Stimulated activated naive B cell treated with anti-CD40 and anti-IgM and Interleukin-4, amounts not matched to agents 10 μg/mL and 1 μg/mL and 100 μg/mL, for 72 hours (primary cell): ENCODE measurements at regions not wholly inside any gene's neighbourhood (a gene's known extent, or its start where the extent isn't known, plus 50 kb on each side); places are given as distances from the start of the nearest gene placed in this dataset.
A peak's percentile ranks its signal among the peaks of the same experiment; 100 is the strongest.
"Not testable (repeated sequence)": the region's sequence is repeated elsewhere in the genome, so short reads cannot be mapped to it uniquely, and the experiment has no call there.

Experiments
- ATAC-seq, 2 donors: fragments of 150-1000 bp; cut with Tn5 transposase; replicated peaks; 2 replicates each; pipeline ENCODE4 v1.10.0; 2021; ENCODE audit warnings: moderate library complexity in 1 of 2
- DNase-seq: peaks from one replicate; pipeline ENCODE4 v3.0.0; 2021
- H3K27ac Mint-ChIP-seq: one replicate; pipeline ENCODE4 v1.8.0; 2022; ENCODE audit warnings: mild to moderate bottlenecking, mixed read lengths
- H3K27me3 Mint-ChIP-seq, 2 donors: one replicate each; pipeline ENCODE4 v1.8.0; 2022; ENCODE audit warnings: mixed read lengths in 2 of 2
- H3K36me3 Mint-ChIP-seq, 2 donors: one replicate each; pipeline ENCODE4 v1.8.0; 2022; ENCODE audit warnings: mixed read lengths in 2 of 2, mild to moderate bottlenecking in 1 of 2
- H3K4me1 Mint-ChIP-seq, 2 donors: one replicate each; pipeline ENCODE4 v1.8.0; 2022; ENCODE audit warnings: mixed read lengths in 2 of 2, mild to moderate bottlenecking in 1 of 2
- H3K4me3 Mint-ChIP-seq, 2 donors: one replicate each; pipeline ENCODE4 v1.8.0; 2022; ENCODE audit warnings: mild to moderate bottlenecking in 2 of 2, mixed read lengths in 2 of 2, moderate library complexity in 1 of 2
- H3K9me3 Mint-ChIP-seq, 2 donors: one replicate each; pipeline ENCODE4 v1.8.0; 2022; ENCODE audit warnings: mixed read lengths in 2 of 2, mild to moderate bottlenecking in 1 of 2

DNA sequence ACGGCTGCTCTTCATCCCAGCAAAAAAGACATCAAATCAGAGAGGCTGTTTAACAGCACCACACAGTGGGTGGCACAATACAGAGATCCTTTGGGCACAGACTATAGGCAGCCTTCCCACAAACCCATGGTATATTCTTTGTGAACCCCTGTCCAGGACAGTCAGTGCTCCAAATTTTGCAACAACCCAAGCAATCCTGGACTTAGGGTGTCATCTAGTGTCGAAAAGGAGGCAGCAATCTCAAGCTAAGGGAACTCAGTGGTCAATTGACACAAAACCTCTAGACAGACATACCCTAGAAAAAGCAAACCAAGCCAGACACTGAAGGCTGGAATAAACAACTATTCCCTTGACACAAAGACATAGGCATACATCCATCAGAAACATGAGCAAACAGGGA, 137.4 kb downstream of the BMP15 start:
- H3K4me3 Mint-ChIP-seq, result no peak overlapping the region
- H3K27me3 Mint-ChIP-seq, result peaks cover 13 to 15% of the 10 kb centered on the region in 2 donors
- H3K36me3 Mint-ChIP-seq, result no peaks in the 10 kb centered on the region
- no peak overlapping the region for H3K27ac Mint-ChIP-seq
- DNase-seq (no peak), ATAC-seq (no peak)
- no peaks in the 10 kb centered on the region for H3K9me3 Mint-ChIP-seq
- H3K4me1 Mint-ChIP-seq, result no peaks in the 10 kb centered on the region

DNA sequence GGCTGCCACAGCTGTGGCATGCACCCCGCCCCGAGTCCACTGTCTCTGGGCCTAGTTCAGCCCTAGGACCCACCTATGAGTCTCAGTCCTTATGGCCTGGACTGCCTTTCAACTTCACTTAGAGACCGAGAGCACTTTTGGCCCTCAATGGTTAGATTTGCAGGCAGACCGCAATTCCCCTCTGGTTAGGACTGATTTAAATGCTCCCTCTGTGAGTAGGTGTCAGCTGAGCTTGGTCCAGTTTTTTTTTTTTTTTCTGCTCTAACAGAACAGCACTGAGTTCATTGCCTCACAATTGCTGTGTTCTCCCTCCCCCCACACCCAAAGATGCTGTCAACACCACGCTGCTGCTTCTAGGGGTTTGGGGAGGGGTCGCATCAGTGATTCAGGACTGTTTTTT, 143.2 kb downstream of the BMP15 start:
- Mint-ChIP-seq H3K9me3 (no peaks in the 10 kb centered on the region), H3K4me1 (no peaks in the 10 kb centered on the region), H3K27me3 (peaks cover 0 to under 1% of the 10 kb centered on the region in 2 donors), H3K4me3 (no peak overlapping the region), H3K27ac (no peak overlapping the region), H3K36me3 (no peaks in the 10 kb centered on the region)
- ATAC-seq (no peak), DNase-seq (no peak)

DNA sequence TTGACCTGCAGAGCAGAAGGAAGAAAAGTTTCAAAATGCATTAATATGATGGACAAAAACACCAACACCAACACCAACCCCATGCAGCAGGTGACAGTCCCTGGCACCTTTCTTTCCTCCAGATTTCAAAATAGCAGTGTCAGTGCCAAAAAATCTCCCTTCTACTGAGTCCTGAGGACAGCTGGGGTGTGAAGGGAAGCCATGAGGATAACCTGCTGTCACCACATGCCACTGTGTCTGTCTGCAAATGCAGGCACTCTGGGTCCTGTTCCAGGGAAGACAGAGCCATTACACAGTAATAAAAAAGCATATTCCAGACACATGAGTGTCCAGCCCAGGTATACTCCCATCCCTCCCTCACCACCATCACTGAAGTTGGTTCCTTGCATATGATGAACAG, 187.5 kb downstream of the BMP15 start:
- no peaks in the 10 kb centered on the region for H3K4me1 Mint-ChIP-seq
- DNase-seq (no peak), ATAC-seq (no peak)
- H3K27me3 Mint-ChIP-seq, result peaks cover 0 to 14% of the 10 kb centered on the region in 2 donors
- no peak overlapping the region for H3K4me3 Mint-ChIP-seq
- no peak overlapping the region for H3K27ac Mint-ChIP-seq
- no peaks in the 10 kb centered on the region for H3K9me3 Mint-ChIP-seq
- H3K36me3 Mint-ChIP-seq, result no peaks in the 10 kb centered on the region

DNA sequence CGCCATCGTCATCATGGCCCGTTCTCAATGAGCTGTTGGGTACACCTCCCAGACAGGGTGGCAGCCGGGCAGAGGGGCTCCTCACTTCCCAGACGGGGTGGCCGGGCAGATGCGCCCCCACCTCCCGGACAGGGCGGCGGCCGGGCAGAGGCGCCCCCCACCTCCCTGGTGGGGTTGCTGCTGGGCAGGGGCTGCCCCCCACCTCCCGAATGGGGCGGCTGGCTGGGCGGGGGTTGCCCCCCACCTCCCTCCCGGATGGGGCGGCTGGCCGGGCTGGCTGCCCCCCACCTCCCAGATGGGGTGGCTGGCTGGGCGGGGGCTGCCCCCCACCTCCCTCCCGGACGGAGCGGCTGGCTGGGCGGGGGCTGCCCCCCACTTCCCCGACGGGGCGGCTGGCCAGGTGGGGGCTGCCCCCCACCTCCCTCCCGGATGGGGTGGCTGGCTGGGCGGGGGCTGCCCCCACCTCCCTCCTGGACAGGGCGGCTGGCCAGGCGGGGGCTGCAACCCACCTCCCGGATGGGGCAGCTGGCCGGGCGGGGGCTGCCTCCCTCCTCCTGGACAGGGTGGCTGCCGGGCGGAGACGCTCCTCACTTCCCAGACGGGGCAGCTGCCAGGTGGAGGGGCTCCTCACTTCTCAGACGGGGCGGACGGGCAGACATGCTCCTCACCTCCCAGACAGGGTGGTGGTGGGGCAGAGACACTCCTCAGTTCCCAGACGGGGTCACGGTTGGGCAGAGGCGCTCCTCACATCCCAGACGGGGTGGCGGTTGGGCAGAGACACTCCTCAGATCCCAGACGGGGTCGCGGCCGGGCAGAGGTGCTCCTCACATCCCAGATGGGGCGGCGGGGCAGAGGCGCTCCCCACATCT, 208.8 kb downstream of the BMP15 start:
- not testable (repeated sequence) for H3K4me1 Mint-ChIP-seq, H3K27me3 Mint-ChIP-seq, DNase-seq, H3K9me3 Mint-ChIP-seq, H3K4me3 Mint-ChIP-seq, H3K27ac Mint-ChIP-seq, H3K36me3 Mint-ChIP-seq, ATAC-seq

DNA sequence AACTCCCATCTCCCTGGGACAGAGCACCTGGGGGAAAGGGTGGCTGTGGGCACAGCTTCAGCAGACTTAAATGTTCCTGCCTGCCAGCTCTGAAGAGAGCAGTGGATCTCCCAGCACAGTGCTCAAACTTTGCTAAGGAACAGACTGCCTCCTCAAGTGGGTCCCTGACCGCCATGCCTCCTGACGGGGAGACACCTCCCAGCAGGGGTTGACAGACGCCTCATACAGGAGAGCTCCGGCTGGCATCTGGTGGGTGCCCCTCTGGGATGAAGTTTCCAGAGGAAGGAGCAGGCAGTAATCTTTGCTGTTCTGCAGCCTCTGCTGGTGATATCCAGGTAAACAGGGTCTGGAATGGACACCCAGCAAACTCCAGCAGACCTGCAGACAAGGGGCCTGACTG, 206.9 kb upstream of the NUDT10 start:
- H3K9me3 Mint-ChIP-seq, H3K36me3 Mint-ChIP-seq: not testable (repeated sequence)

DNA sequence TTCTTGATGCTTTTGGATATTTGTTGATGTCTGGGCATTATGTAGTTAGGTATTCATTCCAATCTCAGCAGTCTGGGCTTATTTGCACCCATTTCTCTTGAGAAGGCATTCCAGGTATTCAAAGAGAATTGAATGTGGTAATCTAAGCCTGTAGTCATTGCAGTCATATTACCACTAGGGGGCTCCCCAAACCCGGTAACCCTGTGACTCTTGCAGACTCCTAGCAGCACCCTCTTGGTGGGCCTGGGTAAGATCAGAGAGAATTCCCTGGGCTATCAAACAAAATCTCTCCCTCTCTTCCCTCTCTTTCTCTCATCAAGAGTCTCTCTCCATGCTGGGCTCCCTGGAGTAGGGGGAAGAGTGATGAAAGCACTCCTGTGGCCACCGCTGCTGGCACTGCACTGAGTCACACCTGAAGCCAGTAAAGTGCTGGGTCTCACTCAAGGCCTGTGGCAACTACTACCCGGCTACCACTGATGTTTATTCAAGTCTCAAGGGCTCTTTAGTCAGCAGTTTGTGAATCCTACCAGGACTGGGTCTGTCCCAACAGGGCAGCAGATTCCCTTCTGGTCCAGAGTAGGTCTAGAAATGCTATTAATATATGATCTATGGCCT, 187.7 kb upstream of the NUDT10 start:
- H3K27me3 Mint-ChIP-seq, result peaks cover 18 to 32% of the 10 kb centered on the region in 2 donors
- peak; percentile 71 to 82 for ATAC-seq
- H3K36me3 Mint-ChIP-seq, result no peaks in the 10 kb centered on the region
- no peak overlapping the region for H3K4me3 Mint-ChIP-seq
- no peak overlapping the region for H3K27ac Mint-ChIP-seq
- no peaks in the 10 kb centered on the region for H3K9me3 Mint-ChIP-seq
- DNase-seq, result peak; percentile 8
- H3K4me1 Mint-ChIP-seq, result no peaks in the 10 kb centered on the region

More for the DNA sequence above, 206.9 kb upstream of the NUDT10 start:
- H3K27ac Mint-ChIP-seq, H3K4me3 Mint-ChIP-seq, ATAC-seq, DNase-seq, H3K4me1 Mint-ChIP-seq: not testable (repeated sequence)
- peaks cover 11 to 12% of the 10 kb centered on the region in 2 donors for H3K27me3 Mint-ChIP-seq

DNA sequence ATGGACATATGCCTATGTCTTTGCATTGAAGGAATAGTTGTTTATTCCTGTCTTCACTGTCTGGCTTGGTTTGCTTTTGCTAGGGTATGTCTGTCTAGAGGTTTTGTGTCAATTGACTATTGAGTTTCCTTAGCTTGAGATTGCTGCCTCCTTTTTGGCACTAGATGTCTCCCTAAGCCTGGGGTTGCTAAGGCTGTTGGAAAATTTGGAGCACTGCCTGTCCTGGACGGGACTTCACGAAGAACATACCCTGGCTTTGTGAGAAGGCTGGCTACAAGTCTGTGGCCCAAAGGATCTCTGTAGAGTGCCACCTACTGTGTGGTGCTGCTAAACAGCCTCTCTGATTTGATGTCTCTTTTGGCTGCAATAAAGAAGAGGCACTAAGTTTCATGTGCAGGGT, 183.8 kb upstream of the NUDT10 start:
- H3K36me3 Mint-ChIP-seq, result no peaks in the 10 kb centered on the region
- ATAC-seq, result no peak
- no peaks in the 10 kb centered on the region for H3K9me3 Mint-ChIP-seq
- H3K27ac Mint-ChIP-seq, result no peak overlapping the region
- H3K27me3 Mint-ChIP-seq, result peaks cover 7 to 35% of the 10 kb centered on the region in 2 donors
- no peaks in the 10 kb centered on the region for H3K4me1 Mint-ChIP-seq
- H3K4me3 Mint-ChIP-seq, result no peak overlapping the region
- DNase-seq, result no peak

DNA sequence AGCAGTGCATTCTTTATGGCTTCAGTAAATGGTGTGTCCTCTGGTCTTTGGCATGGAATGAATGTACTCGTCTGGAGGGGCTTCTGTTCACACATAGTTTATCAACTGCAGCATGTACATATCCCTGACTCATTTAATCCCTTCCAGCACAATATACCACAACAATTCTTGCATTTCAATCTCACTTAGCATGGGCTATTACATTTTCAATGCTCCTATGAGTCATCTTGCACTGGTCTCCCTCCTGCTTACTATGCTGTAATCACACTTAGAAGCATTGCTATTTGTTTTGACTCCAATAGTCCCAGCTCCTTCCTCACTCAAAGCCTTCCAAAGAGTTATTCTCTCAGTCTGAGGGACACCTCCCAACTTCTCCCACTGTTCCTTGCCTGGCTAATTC, 180.9 kb upstream of the NUDT10 start:
- peaks cover 0 to 30% of the 10 kb centered on the region in 2 donors for H3K27me3 Mint-ChIP-seq
- no peaks in the 10 kb centered on the region for H3K4me1 Mint-ChIP-seq
- H3K9me3 Mint-ChIP-seq, result no peaks in the 10 kb centered on the region
- no peak overlapping the region for H3K4me3 Mint-ChIP-seq
- H3K27ac Mint-ChIP-seq, result no peak overlapping the region
- H3K36me3 Mint-ChIP-seq, result no peaks in the 10 kb centered on the region
- ATAC-seq (no peak), DNase-seq (no peak)

DNA sequence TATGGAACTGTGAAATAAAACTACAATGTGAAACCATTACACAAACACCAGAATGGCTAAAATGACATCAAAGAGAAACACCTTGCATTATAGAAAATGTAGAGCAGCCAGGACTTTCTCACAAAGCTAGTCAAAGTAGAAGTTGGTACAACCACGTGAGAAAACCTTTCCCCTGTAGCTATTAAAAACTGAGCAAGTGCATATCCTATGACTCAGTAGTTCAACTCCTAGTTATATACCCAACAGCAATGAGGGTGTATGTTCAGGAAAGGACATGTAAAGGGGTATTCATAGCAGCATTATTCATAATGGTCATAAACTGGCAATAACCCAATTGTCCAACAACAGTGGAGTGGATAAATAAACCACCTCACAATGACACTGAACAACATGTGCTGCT, 177.5 kb upstream of the NUDT10 start:
- H3K36me3 Mint-ChIP-seq, result no peaks in the 10 kb centered on the region
- H3K9me3 Mint-ChIP-seq, result no peaks in the 10 kb centered on the region
- H3K4me3 Mint-ChIP-seq, result no peak overlapping the region
- DNase-seq, result no peak
- no peak overlapping the region for H3K27ac Mint-ChIP-seq
- peaks cover 0 to 30% of the 10 kb centered on the region in 2 donors for H3K27me3 Mint-ChIP-seq
- H3K4me1 Mint-ChIP-seq, result no peaks in the 10 kb centered on the region
- ATAC-seq, result no peak

DNA sequence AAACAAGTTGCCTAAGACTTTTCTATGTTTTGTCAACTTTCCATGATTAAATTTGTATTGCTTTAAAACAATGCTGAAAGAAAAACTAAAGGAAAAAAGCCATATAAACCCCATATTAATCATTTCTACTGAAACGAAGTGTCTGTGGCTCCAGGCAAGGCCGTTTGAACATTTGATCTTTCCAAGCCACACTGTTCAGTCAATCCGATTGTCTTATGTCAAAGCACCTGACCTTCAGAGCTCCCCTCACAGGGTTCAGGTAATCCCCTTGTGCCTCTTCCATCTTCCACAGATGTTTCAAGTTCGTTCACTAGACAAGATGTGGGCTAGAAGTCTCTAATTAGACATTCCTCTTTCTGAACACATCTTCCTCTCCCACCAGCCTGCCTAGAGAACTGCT, 177.1 kb upstream of the NUDT10 start:
- Mint-ChIP-seq H3K27me3 (peaks cover 0 to 29% of the 10 kb centered on the region in 2 donors), H3K4me3 (no peak overlapping the region), H3K4me1 (no peaks in the 10 kb centered on the region), H3K36me3 (no peaks in the 10 kb centered on the region), H3K27ac (no peak overlapping the region), H3K9me3 (no peaks in the 10 kb centered on the region)
- DNase-seq (no peak), ATAC-seq (no peak)

DNA sequence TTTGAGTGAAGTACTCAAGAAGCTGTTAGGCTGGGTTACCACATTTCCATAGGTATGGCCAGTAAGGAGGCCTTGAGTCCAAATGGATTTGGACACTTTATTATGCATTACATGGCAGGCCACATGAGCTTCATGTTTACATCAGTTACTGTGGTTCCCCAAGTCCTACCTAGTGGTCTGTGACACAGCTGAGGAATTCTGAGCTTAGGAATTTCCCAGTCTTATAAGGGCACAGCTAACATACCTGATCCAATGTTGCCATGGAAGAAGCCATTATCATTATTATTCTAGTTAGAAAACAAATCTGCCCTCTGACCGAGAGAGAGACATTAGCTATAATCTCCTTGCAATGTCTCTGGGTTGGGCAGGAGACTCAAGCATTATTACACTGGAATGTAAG, 174.4 kb upstream of the NUDT10 start:
- Mint-ChIP-seq H3K4me3 (no peak overlapping the region), H3K9me3 (no peaks in the 10 kb centered on the region), H3K27me3 (peaks cover 0 to 18% of the 10 kb centered on the region in 2 donors), H3K4me1 (no peaks in the 10 kb centered on the region), H3K27ac (no peak overlapping the region), H3K36me3 (no peaks in the 10 kb centered on the region)
- no peak for DNase-seq
- no peak for ATAC-seq

DNA sequence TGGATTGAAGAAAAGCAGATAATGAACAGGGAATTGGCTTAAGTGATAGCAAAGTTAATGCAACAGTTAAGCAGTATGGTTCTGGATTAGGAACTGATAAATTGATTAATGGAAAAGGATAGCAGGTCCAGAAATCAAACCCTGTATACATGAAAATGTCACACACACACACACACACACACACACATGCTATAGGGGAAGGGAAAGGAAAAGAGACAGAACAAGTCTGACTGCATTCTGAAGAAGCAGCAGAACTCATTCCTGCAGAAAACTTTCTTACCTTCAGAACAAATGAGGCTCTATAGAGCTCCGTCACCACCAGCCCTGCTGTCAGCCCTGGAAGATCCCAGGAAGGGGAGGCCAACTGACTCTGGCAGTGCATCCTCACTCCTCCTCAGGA, 173.2 kb upstream of the NUDT10 start:
- not testable (repeated sequence) for H3K36me3 Mint-ChIP-seq, H3K9me3 Mint-ChIP-seq, H3K27ac Mint-ChIP-seq, ATAC-seq, DNase-seq, H3K4me3 Mint-ChIP-seq, H3K27me3 Mint-ChIP-seq, H3K4me1 Mint-ChIP-seq

DNA sequence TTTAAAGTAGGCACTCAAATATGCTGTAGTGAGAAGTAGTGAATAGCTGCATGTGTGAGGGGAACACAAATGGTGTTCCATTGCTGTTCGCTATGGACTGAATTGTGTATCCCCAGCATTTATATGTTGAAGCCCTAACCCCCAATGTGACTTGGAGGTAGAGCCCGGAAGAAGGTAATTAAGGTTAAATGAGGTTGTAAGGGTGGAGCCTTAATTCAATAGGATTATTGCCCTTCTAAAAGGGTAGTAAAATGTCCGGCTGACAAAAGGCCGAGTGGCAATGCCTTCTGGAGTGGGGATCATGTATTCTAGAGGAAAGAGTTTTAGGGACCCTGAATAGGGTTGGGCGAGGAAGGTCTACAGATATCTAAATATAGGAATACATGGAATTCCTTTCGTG, 168.9 kb upstream of the NUDT10 start:
- H3K4me1 Mint-ChIP-seq, result no peaks in the 10 kb centered on the region
- H3K27me3 Mint-ChIP-seq, result no peaks in the 10 kb centered on the region
- H3K4me3 Mint-ChIP-seq, result no peak overlapping the region
- DNase-seq (no peak), ATAC-seq (no peak)
- no peaks in the 10 kb centered on the region for H3K9me3 Mint-ChIP-seq
- no peak overlapping the region for H3K27ac Mint-ChIP-seq
- no peaks in the 10 kb centered on the region for H3K36me3 Mint-ChIP-seq

DNA sequence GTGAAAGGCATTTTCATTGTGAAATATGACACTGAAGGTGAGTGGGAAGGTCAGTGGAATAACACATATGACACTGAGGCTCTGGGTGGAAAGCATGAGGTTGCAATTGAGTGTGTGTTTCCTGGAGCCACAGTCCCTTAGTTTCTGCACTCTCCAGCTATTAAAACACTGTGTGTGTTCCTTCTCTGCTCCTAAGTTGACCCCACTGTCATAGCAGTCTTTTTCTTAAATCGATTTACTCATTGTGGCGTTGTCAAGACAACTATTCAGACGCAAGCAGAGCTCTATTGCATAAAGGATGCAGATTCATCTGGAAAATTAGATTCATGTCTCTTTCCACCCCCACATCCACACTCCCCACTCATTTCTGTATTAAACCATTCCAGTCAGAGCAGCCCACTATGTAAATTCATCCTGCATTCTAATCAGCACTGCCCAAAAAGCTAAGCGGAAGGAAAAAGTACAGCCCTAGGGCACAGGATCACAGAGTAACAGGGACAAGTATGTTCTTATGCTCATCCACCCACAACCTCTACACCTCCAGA, 154.2 kb upstream of the NUDT10 start:
- not testable (repeated sequence) for H3K27me3 Mint-ChIP-seq, H3K4me1 Mint-ChIP-seq, H3K9me3 Mint-ChIP-seq, DNase-seq, H3K4me3 Mint-ChIP-seq, ATAC-seq, H3K27ac Mint-ChIP-seq, H3K36me3 Mint-ChIP-seq

DNA sequence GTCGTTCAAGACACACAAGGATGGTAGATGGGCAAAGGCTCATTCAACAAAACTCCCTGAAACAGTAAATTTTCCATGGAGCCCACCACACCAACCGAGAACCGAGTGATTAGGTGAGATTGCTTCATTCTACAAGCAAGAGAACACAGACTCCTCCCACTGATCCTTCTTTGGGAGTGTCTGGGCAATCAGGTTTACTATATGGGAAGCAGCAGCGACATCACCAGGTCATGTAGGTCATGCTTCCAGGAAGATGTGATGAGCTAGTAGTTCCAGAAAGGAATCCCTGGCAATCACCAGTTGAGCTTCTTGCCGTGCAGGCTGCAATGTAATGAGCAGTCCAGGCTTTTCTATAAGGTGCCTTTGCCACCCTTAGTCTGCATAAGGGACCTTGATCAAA, 152.8 kb upstream of the NUDT10 start:
- H3K4me1 Mint-ChIP-seq, DNase-seq, H3K9me3 Mint-ChIP-seq, ATAC-seq, H3K36me3 Mint-ChIP-seq, H3K4me3 Mint-ChIP-seq, H3K27ac Mint-ChIP-seq, H3K27me3 Mint-ChIP-seq: not testable (repeated sequence)
